ENCODE measurements at regions not wholly inside any gene's neighbourhood (a gene's known extent, or its start where the extent isn't known, plus 50 kb on each side); places are given as distances from the start of the nearest gene placed in this dataset.

DNA sequence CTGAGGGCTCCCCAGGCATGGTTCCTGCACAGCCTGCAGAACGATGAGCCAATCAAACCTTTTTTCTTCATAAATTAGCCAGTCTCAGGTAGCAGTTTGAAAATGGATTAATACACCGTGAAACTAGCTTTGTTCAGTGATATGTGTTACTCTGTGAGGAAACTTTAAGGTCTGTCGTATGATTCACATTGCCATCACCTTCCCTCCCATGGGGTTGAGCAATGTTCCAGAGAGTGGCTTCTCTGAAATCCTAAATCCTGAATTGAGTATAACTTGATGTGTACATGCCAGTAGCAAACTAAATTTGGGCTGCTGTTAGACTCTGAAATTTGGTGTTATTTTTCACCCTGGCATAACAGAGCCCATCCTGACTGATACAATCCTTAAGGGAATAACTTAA is 866.4 kb upstream of the C9orf72 start:
- DNase-seq (ENCODE audit: extremely low read depth, low read depth), result no peak
- TF ChIP-seq CTCF (IDR thresholded peaks at IDR 0.05; ENCODE audit: low read depth, low read length), result no peak

DNA sequence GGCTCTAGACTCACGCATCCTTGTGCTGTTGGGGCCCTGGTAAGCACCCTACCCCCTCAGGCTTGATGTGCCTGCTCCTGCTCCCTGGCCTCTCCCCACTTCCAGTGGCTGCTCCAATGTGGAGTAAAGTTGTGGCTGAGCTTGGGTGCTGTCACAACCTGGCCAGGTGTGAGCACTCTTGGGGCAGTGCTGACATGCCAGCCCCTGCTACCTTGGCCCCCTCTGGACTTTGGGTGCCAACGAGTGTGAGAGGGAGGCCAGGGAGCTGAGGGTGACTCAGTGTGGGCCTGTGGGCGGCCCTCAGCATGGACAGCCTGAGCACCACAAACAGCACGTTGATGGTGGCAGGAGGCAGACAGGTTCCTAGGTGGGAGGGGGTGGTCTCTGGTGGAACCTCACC is 870.2 kb upstream of the C9orf72 start:
- DNase-seq (ENCODE audit: extremely low read depth, low read depth), result no peak
- no peak for TF ChIP-seq CTCF (IDR thresholded peaks at IDR 0.05; ENCODE audit: low read depth, low read length)

- TF ChIP-seq CTCF (IDR thresholded peaks at IDR 0.05; ENCODE audit: low read depth, low read length), result no peak
- no peak for DNase-seq (ENCODE audit: extremely low read depth, low read depth)
Observed at GRCh38 chr9:28444637-28445036, 871.4 kb upstream of the C9orf72 start.

DNA sequence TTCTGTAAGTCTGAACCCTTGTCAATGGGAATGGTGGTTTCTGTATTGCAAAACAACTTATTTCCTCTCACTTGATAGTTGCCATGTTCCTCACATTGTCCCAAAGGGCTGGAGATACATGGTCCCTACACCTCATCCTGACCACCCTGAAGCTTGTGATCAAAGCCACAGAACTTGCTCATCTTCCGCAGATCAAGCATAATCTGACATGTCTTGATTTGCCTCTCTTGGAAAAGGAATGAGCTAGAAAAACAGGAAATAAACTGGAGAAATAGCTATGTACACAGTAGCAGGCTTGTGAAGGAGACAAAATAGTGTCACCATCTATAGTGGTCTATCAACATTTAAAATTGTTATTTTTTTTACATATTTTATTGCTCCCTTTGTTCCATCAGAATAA is 871.9 kb upstream of the C9orf72 start:
- no peak for TF ChIP-seq CTCF (IDR thresholded peaks at IDR 0.05; ENCODE audit: low read depth, low read length)
- DNase-seq (ENCODE audit: extremely low read depth, low read depth), result no peak

DNA sequence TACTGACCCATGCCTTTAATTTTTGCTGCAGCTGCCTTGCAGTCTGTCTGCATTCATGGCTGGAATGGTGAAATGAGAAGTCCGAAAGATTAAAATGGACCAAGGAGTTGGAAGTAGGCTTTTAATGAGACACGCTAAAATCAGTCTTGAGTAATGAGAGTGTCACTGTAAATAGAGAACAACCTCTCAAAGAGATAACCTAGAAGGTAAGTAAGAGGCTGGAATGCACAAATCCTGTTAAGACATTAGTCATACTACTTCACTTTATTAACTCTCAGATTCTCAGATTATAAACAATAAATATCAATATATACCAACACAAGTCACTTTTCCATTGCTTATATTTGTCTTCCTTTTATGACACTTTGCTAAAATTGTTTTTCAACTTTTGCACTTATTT is 880.6 kb upstream of the C9orf72 start:
- DNase-seq (ENCODE audit: extremely low read depth, low read depth), result no peak
- TF ChIP-seq CTCF (IDR thresholded peaks at IDR 0.05; ENCODE audit: low read depth, low read length), result no peak

- TF ChIP-seq CTCF (IDR thresholded peaks at IDR 0.05; ENCODE audit: low read depth, low read length), result no peak
- DNase-seq (ENCODE audit: extremely low read depth, low read depth), result no peak
Observed at GRCh38 chr9:28456861-28457260, 883.6 kb upstream of the C9orf72 start.

DNA sequence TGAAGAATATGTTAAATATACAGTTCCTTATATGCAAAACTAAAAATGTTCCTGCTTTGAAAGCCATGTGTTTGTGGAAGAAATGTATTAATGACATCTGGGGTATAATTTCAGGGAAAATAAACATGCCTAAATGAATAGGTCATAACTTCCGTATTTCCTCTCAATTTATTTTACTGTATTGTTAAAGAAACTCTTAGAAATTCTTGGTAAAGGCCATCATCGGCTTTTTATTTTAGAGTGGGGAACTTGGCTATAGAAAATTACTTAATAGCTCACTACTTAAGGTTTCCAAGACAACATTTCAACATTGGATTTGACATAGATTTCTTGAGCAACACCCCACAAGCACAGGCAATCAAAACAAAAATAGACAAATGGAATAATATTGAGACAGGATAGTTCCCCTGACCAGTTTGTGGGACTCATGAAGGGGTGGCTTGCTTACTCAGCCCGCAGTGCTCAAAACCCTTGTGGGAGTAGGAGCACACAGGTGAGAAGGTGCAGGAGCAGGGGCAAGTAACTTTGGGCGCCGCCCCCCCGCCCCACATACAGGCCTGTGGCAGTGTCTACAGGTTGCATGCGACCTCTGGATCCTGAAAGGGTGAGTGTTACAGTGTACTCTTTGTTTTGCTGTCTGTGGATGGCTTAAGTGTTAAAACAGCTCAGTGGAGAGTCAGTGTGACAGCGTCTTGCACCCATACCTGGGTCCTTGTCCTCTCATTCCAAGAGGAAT is 891.4 kb upstream of the C9orf72 start:
- DNase-seq (ENCODE audit: extremely low read depth, low read depth), result no peak
- no peak for TF ChIP-seq CTCF (IDR thresholded peaks at IDR 0.05; ENCODE audit: low read depth, low read length)

Measured in AG09319 (cell line).